ENCODE measurements at regions not wholly inside any gene's neighbourhood (a gene's known extent, or its start where the extent isn't known, plus 50 kb on each side); places are given as distances from the start of the nearest gene placed in this dataset.

- DNase-seq (ENCODE audit: low spot score): no peak
- TF ChIP-seq, protein P1, sequence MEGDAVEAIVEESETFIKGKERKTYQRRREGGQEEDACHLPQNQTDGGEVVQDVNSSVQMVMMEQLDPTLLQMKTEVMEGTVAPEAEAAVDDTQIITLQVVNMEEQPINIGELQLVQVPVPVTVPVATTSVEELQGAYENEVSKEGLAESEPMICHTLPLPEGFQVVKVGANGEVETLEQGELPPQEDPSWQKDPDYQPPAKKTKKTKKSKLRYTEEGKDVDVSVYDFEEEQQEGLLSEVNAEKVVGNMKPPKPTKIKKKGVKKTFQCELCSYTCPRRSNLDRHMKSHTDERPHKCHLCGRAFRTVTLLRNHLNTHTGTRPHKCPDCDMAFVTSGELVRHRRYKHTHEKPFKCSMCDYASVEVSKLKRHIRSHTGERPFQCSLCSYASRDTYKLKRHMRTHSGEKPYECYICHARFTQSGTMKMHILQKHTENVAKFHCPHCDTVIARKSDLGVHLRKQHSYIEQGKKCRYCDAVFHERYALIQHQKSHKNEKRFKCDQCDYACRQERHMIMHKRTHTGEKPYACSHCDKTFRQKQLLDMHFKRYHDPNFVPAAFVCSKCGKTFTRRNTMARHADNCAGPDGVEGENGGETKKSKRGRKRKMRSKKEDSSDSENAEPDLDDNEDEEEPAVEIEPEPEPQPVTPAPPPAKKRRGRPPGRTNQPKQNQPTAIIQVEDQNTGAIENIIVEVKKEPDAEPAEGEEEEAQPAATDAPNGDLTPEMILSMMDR (IDR thresholded peaks at IDR 0.05; ENCODE audit: extremely low read depth, insufficient read depth, missing control alignments): no peak
- in situ Hi-C loops (cut with MboI; ENCODE audit: low pct_unique_long_range_greater_than_20kb, low sequenced_read_pairs, unreplicated experiment): no loop called here
Measured at GRCh38 chr6:56310241-56310640, 62.9 kb upstream of the COL21A1 start.

GRCh38 chr6:56299916-56300315 lies 52.5 kb upstream of the COL21A1 start:
- in situ Hi-C loops (cut with MboI; ENCODE audit: low pct_unique_long_range_greater_than_20kb, low sequenced_read_pairs, unreplicated experiment): loop anchor here (25.0 kb wide), 1 partner anchor 313 kb away; no protein-coding TSS in a partner anchor
- no peak for DNase-seq (ENCODE audit: low spot score)
- TF ChIP-seq, protein P1 (IDR thresholded peaks at IDR 0.05; ENCODE audit: extremely low read depth, insufficient read depth, missing control alignments): no peak

DNA sequence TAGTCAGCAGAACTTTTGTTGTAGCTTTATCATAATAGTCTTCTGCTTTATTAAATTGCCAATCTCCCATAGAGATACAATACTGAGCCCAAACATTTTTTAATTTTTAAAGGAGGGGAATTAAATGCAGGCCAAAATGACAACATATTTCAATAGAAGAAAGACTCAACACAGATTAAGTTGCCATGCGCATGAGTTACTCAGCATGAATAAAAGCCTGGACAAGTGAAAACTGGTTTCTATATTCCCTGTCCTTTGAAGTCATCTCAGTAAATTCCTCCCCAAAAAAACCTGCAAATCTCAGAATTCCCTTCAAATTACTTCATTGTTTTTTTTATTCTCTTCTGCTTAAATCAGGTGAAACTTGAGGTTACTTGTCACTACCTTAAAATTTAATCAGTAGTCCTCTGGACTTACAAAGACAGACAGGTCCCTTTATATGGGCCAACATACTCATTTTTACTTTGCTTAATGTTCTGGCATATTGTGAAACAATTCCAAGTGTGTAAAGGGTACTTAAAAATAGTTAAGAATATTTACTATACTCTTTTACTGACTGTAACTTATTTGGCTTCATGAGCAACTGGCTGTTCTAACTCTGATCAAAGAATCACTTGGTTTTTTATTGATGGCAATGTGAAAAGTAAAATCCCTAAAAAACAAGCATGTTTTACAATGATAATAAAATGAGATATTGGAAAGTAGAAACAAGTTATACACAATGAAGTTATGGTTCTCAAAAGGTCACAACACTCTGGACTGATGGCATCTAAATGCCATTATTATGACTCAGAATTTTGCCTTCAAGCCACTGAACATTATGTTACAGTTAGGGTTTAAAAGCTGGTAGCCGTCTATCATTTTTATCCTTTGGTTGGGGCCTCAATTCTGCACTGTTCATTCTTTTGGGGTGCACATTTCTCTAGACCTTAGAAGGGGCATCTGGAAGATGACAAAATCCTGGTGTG lies 49.9 kb upstream of the COL21A1 start:
- TF ChIP-seq, protein P1 (IDR thresholded peaks at IDR 0.05; ENCODE audit: extremely low read depth, insufficient read depth, missing control alignments): no peak
- no peak for DNase-seq (ENCODE audit: low spot score)
- in situ Hi-C loops (cut with MboI; ENCODE audit: low pct_unique_long_range_greater_than_20kb, low sequenced_read_pairs, unreplicated experiment): loop anchor here (25.0 kb wide), 1 partner anchor 310 kb away; no protein-coding TSS in a partner anchor

All from GM13977 (cell line).